ENCODE measurements at regions not wholly inside any gene's neighbourhood (a gene's known extent, or its start where the extent isn't known, plus 50 kb on each side); places are given as distances from the start of the nearest gene placed in this dataset.

DNA sequence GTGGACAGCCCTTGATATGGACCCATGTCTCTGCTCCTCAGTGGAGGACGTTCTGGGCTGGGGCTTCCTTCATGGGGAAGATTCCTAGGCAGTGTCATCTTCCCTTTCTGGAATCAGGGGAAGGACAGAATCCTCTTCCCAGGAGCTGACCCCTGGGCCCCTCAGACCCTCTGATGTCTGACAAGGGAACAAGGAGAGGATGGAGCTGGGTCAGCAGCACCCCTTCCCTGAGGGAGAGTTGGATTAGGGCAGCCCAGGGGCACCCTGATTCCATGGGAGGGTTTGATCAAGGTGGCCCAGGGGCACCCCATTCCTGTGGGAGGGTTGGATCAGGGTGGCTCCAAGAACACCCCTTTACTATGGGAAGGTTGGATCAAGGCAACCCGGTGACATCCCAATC, 86.5 kb downstream of the ACKR3 start:
- DNase-seq, result no peak

DNA sequence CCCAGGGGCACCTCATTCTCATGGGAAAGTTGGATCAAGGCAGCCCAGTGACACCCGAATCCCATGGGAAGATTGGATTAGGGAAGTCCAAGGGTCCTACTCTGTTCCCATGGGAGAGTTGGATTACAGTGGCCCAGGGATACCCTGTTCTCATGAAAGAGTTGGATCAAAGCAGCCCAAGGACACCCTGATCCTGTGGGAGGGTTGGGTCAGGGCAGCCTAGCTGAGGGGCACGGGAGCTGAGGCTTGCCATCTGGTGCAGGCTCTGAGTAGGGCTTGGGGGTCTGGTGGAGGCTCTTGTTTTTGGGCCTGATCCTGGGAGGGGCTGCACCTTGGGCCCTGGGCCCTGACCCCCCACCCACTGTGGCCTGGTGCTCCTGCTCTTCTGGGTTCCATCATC, 87.1 kb downstream of the ACKR3 start:
- no peak for DNase-seq

- DNase-seq, result no peak
Measured at GRCh38 chr2:236657215-236657614, 87.6 kb downstream of the ACKR3 start.

GRCh38 chr2:236657801-236658200, 88.2 kb downstream of the ACKR3 start:
- no peak for DNase-seq

GRCh38 chr2:236658974-236659757, 89.5 kb downstream of the ACKR3 start:
- DNase-seq, result no peak

GRCh38 chr2:236659758-236660150, 90.1 kb downstream of the ACKR3 start:
- no peak for DNase-seq

DNA sequence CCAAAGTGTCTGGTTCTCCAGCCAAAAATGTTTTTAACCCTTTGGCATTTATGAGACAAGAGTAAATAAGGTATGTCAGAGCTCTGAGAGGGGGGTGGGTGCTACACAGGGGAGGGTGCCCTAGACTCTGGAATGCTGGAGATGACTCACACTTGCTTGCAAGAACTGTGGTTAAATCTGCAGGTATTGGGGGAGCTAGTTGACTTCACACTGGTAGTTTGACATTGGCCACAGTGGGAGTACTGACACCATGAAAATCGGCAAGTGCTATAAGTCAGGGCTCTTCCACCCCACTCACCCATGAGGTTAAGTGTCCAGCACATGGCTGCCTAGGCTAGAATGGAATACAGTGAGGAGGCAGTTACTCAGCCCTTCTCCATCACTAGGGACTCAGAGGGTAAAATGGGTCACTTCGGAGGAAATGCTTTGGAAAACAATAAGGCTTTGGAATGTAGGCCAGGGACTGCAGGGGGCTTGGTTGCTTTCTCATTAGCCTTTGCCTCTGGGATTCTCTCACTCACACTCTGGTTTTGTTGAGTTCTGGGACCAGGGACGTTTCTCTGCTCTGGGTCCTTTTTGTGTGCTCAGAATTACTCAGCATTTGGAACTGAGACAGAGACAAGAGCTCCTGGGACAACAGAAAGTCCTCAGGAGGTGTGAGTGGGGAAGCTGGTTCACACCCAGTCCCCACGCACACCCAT, 91.6 kb downstream of the ACKR3 start:
- DNase-seq, result no peak

- DNase-seq, result no peak
Measured at GRCh38 chr2:236661762-236662110, 92.1 kb downstream of the ACKR3 start.

GRCh38 chr2:236662231-236663185, 92.9 kb downstream of the ACKR3 start:
- no peak for DNase-seq

- no peak for DNase-seq
Measured at GRCh38 chr2:236663287-236664101, 93.9 kb downstream of the ACKR3 start.

- no peak for DNase-seq
Measured at GRCh38 chr2:236664136-236664535, 94.5 kb downstream of the ACKR3 start.

GRCh38 chr2:236665101-236665500, 95.5 kb downstream of the ACKR3 start:
- DNase-seq, result no peak

DNA sequence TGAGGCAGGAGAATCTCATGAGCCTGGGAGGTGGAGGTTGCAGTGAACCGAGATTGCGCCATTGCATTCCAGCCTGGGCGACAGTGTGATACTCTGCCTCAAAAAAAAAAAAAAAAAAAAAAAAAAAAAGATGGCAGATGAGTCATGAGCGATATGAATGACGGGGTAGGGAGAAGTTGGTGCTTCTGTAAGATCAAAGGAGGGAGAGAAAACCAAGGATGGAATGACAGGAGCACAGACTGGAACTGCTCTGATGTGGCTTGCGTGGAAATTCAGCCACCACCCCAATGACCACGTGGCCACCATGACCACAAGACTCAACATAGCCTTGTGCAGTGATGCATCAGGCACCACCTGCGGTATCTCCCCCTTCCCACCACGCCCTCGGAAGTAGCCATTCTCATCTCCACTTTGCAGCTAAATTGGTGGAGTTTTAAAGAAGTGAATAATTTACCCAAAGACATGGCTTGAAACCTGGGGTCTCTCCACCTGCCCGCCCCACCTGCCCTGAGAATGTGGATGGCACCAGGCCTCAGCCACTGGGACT, 96.0 kb downstream of the ACKR3 start:
- no peak for DNase-seq

DNA sequence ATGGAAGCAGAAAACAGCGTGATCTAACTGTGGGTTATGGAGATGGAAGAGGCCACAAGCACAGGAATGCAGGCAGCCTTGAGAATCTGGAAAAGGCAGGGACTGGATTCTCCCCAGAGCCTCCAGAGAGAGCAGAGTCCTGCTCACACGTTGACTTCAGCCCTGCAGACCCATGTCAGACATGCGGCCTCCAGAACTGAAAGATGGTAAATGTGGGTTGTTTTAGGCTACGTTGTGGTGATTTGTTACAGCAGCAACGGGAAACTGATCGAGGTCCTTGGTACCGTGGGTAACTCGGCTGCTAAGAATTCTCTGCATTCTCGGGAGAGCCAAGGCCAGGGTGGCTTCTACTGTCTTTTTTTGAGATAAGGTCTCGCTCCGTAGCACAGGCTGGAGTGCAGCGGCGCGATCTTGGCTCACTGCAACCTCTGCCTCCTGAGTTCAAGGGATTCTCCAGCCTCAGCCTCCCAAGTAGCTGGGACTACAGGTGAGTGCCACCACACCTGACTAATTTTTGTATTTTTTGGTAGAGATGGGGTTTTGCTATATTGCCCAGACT, 97.1 kb downstream of the ACKR3 start:
- no peak for DNase-seq

- DNase-seq, result no peak
Measured at GRCh38 chr2:236667526-236667925, 97.9 kb downstream of the ACKR3 start.

DNA sequence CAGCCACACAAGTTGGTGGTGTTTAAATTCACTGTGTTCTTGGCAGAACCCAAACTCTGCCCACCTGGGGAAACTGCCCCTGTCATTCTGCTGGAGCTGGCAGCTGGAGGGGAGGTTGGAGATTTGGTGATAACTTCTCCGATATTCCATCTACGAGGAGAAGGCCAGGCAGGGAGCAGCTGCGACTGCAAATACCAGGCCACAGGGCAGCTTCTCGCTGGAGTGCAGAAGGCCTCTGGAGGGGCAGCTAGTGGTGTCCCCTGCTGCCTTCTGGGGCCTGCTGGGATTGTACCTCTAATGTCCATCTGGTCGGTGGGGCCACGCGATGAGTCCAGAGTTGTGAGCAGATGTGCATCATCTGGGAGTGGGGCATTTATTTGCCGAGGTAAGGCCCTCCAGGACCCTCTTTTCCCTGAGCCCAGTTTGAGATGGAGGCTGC, 98.9 kb downstream of the ACKR3 start:
- DNase-seq, result no peak

DNA sequence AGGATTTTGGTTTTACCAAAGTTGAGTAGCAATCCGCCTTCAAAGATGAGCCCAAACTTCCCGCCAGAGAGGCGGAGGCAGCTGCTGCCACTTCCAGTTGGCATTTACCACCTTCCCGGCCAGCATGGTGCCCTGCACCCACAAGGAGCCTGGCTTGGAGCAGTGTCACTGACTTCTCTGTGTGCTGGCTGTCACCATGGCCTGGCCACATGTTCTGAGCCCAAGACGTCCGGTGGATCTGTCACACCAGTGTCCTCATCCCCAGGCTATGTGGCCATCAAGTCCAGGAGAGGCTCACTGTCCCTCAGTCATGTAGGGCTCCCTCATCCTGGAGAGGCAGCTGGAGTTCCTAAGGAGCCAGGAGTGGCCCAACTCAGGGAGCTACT, 100.6 kb downstream of the ACKR3 start:
- DNase-seq, result no peak

DNA sequence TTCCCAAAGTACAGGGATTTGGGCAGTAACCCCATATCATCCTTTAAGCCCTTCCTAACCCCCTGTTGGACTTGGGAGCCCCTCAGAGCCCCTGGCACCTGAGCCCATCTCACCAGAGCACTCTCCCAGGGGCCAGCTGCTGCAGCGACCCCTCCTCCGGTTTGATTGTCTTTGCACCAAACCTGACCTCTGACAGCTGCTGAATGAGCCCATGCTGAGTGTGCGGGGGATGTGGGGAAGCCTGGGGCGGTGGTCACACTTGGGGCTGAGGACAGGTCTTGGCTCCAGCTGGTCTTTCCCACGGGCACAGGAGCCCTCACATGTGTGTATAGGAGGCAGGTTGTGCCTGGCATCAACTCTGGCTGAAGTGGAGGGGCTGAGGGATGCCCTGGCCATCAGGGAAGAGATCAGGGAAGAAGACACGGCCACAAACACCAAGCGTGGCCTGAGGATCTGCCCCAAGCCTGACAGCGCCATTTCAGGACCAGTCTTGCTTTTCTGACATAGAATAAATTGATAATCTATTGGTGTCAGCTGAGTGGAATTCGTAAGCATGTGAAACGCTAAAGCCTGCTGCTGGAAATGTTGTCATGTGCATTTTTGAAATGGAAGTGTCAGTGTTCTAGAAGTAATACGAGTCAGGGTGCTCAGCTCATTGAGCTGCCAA, 102.4 kb downstream of the ACKR3 start:
- DNase-seq, result no peak

- DNase-seq, result no peak
Measured at GRCh38 chr2:236672606-236673005, 103.0 kb downstream of the ACKR3 start.

DNA sequence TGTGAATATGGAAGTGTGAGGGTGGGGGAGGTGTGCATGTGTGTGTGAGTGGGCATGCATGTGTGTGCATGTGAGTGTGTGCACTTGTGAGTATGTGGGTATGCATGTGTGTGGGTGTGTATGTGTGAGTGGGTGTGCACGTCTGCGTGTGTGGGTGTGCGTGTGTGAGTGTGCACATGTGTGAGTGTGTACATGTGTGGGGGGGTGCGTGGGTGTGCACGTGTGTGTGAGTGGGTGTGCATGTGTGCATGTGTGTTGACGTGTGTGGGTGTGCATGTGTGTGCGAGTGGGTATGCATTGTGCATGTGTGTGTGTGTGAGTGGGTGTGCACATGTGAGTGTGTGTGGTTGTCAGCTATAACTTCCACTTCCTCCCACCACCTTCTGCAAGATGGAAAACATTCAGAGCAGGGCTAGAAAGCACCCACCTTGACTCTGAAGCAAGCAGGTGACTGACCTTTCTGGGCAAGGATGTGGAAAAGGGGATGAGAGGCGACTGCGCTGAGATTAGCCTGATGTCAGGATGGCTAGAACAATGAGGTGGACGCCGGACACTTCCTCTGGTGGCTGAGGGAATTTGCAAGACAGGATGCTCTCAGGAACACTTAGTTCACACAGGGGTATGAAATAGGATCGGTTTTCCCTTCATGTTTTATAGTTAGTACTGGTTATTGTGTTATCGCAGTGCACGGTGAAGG, 103.6 kb downstream of the ACKR3 start:
- no peak for DNase-seq

- no peak for DNase-seq
Measured at GRCh38 chr2:236673823-236674185, 104.2 kb downstream of the ACKR3 start.
